PC-3 (cell line): ENCODE measurements at regions not wholly inside any gene's neighbourhood (a gene's known extent, or its start where the extent isn't known, plus 50 kb on each side); places are given as distances from the start of the nearest gene placed in this dataset.
A peak's percentile ranks its signal among the peaks of the same experiment; 100 is the strongest.

Source experiments
- ATAC-seq: fragments of 200-7000 bp; cut with Tn5 transposase; 2 replicates; pipeline ENCODE4 v1.9.1; 2020; ENCODE audit warnings: mild to moderate bottlenecking, moderate library complexity
- BruUV-seq: library from RNA; stranded (reverse); fragments of 400-500 nt; replicated peaks from 2 replicates; lab custom pipeline; 2021; lab: Mats Ljungman, UMichigan
- CTCF ChIA-PET: fragments of 300-600 bp; sonication (Branson Sonifier 250); formaldehyde crosslinking; loops from one replicate; lab custom pipeline; 2022; ENCODE audit warnings: antibody characterized with exemption; lab: Charles Lee
- POLR2A ChIA-PET: fragments of 300-600 bp; sonication (Branson Sonifier 250); formaldehyde crosslinking; loops from one replicate; lab custom pipeline; 2022; ENCODE audit warnings: antibody characterized with exemption; ENCODE audit not compliant: unreplicated experiment; lab: Charles Lee
- DNase-seq: peaks from one replicate; pipeline ENCODE4 v3.0.0-alpha.2; 2015
- H2AFZ ChIP-seq: fragments of 300-600 bp; sonication (generic); 2 replicates; pipeline ENCODE4 v1.6.0; 2016; ENCODE audit warnings: antibody characterized with exemption, low read length
- H3F3A ChIP-seq: fragments of 300-600 bp; sonication (generic); one replicate; pipeline ENCODE4 v1.6.0; 2017; ENCODE audit warnings: antibody characterized with exemption, low read length, control low read depth, mild to moderate bottlenecking; ENCODE audit not compliant: unreplicated experiment
- H3K27ac ChIP-seq: fragments of 300-600 bp; sonication (generic); 2 replicates; pipeline ENCODE4 v1.5.1; 2016; ENCODE audit warnings: mild to moderate bottlenecking, low read length
- H3K27me3 ChIP-seq: fragments of 300-600 bp; sonication (generic); 2 replicates; pipeline ENCODE4 v1.6.1; 2016; ENCODE audit warnings: low read length, mixed read lengths
- H3K36me3 ChIP-seq: fragments of 300-600 bp; sonication (generic); 2 replicates; pipeline ENCODE4 v1.6.1; 2016; ENCODE audit warnings: low read depth, mixed run types, low read length, mixed read lengths
- H3K4me1 ChIP-seq: fragments of 300-600 bp; sonication (generic); 2 replicates; pipeline ENCODE4 v1.5.1; 2016; ENCODE audit warnings: low read length; ENCODE audit not compliant: insufficient read depth
- H3K4me2 ChIP-seq: fragments of 300-600 bp; sonication (generic); 2 replicates; pipeline ENCODE4 v1.6.0; 2016; ENCODE audit warnings: low read length
- H3K4me3 ChIP-seq: fragments of 300-600 bp; sonication (generic); 2 replicates; pipeline ENCODE4 v1.5.1; 2016; ENCODE audit warnings: mild to moderate bottlenecking, low read length, mixed read lengths
- H3K79me2 ChIP-seq: fragments of 300-600 bp; sonication (generic); 2 replicates; pipeline ENCODE4 v1.6.1; 2017; ENCODE audit warnings: low read length, mixed read lengths
- H3K9ac ChIP-seq: fragments of 300-600 bp; sonication (generic); 2 replicates; pipeline ENCODE4 v1.6.0; 2016; ENCODE audit warnings: mild to moderate bottlenecking, low read length
- H3K9me2 ChIP-seq: fragments of 300-600 bp; sonication (generic); replicated peaks from 2 replicates; pipeline ENCODE4 v1.6.1; 2016; ENCODE audit warnings: mixed run types, low read length, mixed read lengths
- H3K9me3 ChIP-seq: fragments of 300-600 bp; sonication (generic); 2 replicates; pipeline ENCODE4 v1.6.1; 2016; ENCODE audit warnings: low read length, mixed read lengths
- H4K20me1 ChIP-seq: fragments of 300-600 bp; sonication (generic); 2 replicates; pipeline ENCODE4 v1.6.1; 2016; ENCODE audit warnings: low read length, mixed read lengths
- CTCF ChIP-seq: fragments of 300-600 bp; sonication (generic); conservative IDR thresholded peaks from 2 replicates; pipeline ENCODE4 v1.5.1; 2017; ENCODE audit warnings: antibody characterized with exemption, low read depth, mild to moderate bottlenecking, low read length
- EZH2 ChIP-seq: fragments of 300-600 bp; sonication (generic); IDR thresholded peaks from one replicate; pipeline ENCODE4 v1.6.1; 2017; ENCODE audit warnings: antibody characterized with exemption, mild to moderate bottlenecking, low read length; ENCODE audit not compliant: unreplicated experiment
- EZH2phosphoT487 ChIP-seq: fragments of 300-600 bp; sonication (generic); IDR thresholded peaks from 2 replicates; pipeline ENCODE4 v1.6.1; 2018; ENCODE audit warnings: mild to moderate bottlenecking, antibody characterized with exemption, low read length, borderline replicate concordance
- intact Hi-C: fragments of 100-400 bp; cut with micrococcal nuclease; formaldehyde crosslinking; loops from 2 replicates; pipeline ENCODE4 v1.9.0; 2023

DNA sequence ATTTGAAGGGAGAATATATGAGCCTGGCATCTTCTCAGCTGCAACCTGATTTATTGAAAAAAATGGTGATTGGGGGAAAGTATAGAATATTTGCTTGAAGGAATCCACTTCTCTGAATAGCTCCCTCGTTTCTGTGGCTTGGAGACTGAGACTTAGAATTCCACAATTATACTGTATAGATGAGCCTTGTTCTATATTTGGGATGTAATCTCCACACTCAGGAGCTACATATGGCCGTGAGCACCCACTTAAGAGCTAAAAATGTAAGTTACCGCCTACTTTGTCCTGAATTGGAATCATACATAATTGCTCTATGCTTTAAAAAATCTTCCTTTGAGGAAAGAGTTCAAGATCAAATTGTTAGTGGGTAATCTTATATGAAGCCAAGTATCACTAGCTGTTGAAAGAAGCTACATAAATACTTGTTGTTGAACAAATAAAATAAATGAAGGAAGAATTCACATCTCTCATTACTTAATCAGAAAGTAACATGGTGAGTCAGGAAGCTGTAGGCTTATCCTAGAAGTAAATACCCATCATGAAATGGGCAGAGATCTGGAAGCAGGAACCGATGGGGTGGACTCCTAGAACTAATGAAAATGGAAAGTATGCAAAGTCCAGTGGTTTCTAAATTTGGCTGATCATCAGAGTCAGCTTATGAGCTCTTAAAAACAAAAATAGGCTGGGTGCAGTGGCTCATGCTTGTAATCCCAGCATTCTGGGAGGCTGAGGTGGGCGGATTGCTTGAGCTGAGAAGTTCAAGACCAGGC, 254.3 kb downstream of the SOX4 start:
- BruUV-seq = no TSS peak
- ChIA-PET POLR2A (no interaction called here), CTCF (no interaction called here)
- Histone ChIP-seq H3K9me3 (no peaks in the 10 kb centered on the region), H3F3A (no peaks in the 10 kb centered on the region), H3K9me2 (no peaks in the 10 kb centered on the region), H3K27me3 (no peaks in the 10 kb centered on the region), H2AFZ (no peak overlapping the region), H3K9ac (no peak overlapping the region), H3K27ac (no peak overlapping the region), H3K4me3 (no peak overlapping the region), H4K20me1 (no peaks in the 10 kb centered on the region), H3K79me2 (no peaks in the 10 kb centered on the region), H3K4me1 (no peaks in the 10 kb centered on the region), H3K4me2 (no peak overlapping the region), H3K36me3 (no peaks in the 10 kb centered on the region)
- TF ChIP-seq CTCF (no peak), EZH2 (no peak), EZH2phosphoT487 (no peak)
- no peak for DNase-seq
- no peak for ATAC-seq
- intact Hi-C loops = no loop called here

GRCh38 chr6:21850691-21851090, 257.1 kb downstream of the SOX4 start:
- BruUV-seq = no TSS peak
- no peaks in the 10 kb centered on the region for H3K27me3 ChIP-seq
- ChIA-PET POLR2A (no interaction called here), CTCF (no interaction called here)
- H3K4me1 ChIP-seq = peaks cover 1% of the 10 kb centered on the region; the same call in 1 of the 2 replicates
- no peak overlapping the region for H3K4me2 ChIP-seq
- no peaks in the 10 kb centered on the region for H3K36me3 ChIP-seq
- no peak overlapping the region for H2AFZ ChIP-seq
- H3K79me2 ChIP-seq = no peaks in the 10 kb centered on the region
- H3K27ac ChIP-seq = no peak overlapping the region
- no peaks in the 10 kb centered on the region for H3K9me2 ChIP-seq
- DNase-seq (no peak), ATAC-seq (no peak)
- intact Hi-C loops = no loop called here
- no peaks in the 10 kb centered on the region for H3K9me3 ChIP-seq
- no peak overlapping the region for H3K9ac ChIP-seq
- no peaks in the 10 kb centered on the region for H3F3A ChIP-seq
- no peak for TF ChIP-seq CTCF
- TF ChIP-seq EZH2phosphoT487 = no peak
- no peak for TF ChIP-seq EZH2
- H4K20me1 ChIP-seq = no peaks in the 10 kb centered on the region
- H3K4me3 ChIP-seq = no peak overlapping the region

GRCh38 chr6:21855811-21856455, 262.4 kb downstream of the SOX4 start:
- ATAC-seq (peak; percentile 31), DNase-seq (peak; percentile 45)
- Histone ChIP-seq H3K9me3 (no peaks in the 10 kb centered on the region), H4K20me1 (no peaks in the 10 kb centered on the region), H3F3A (peaks cover 3% of the 10 kb centered on the region), H3K79me2 (no peaks in the 10 kb centered on the region), H3K4me2 (peak overlapping the region; percentile 55), H2AFZ (0 out of 2 replicates have a peak overlapping the region, but pooled peaks have one; percentile 17), H3K9ac (no peak overlapping the region), H3K27ac (peak overlapping the region; percentile 58), H3K9me2 (no peaks in the 10 kb centered on the region), H3K4me1 (peaks cover 20% of the 10 kb centered on the region), H3K4me3 (no peak overlapping the region), H3K36me3 (no peaks in the 10 kb centered on the region), H3K27me3 (no peaks in the 10 kb centered on the region)
- intact Hi-C loops = no loop called here
- no TSS peak for BruUV-seq
- TF ChIP-seq EZH2phosphoT487 (no peak), CTCF (no peak), EZH2 (no peak)
- ChIA-PET CTCF (no interaction called here), POLR2A (no interaction called here)
